ENCODE measurements at regions not wholly inside any gene's neighbourhood (a gene's known extent, or its start where the extent isn't known, plus 50 kb on each side); places are given as distances from the start of the nearest gene placed in this dataset.

DNA sequence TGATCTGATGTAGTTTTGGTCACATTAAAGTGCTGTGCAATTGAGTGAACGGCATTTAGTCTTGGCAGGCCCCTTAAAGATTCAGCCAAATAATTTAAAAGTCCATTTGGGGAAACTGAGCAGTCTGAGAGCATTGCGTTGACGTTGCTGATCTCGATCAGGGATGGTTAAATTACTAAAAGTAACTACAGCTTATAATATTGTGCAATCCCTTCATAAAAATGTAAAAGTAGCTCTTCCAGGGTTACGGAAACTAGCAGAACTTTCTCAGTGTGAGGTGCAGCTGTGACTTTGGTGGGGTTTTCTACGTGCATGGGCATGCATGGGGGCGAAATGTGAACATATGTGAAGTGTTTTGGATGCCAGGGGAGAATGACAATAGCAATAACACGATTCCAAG lies 184.5 kb upstream of the RNF32 start:
- DNase-seq (ENCODE audit: low spot score in 2 of 2) = no peak
- Histone ChIP-seq H3K27ac (no peak overlapping the region), H3K36me3 (no peaks in the 10 kb centered on the region), H3K4me3 (no peak overlapping the region), H3K27me3 (peaks cover 5% of the 10 kb centered on the region), H3K9me3 (no peaks in the 10 kb centered on the region), H3K4me1 (no peaks in the 10 kb centered on the region)
- TF ChIP-seq POLR2AphosphoS5 (IDR thresholded peaks at IDR 0.05) = no peak
- TF ChIP-seq POLR2A (IDR thresholded peaks at IDR 0.05) = no peak
- TF ChIP-seq EP300 (IDR thresholded peaks at IDR 0.05) = no peak
- no peak for TF ChIP-seq CTCF (IDR thresholded peaks at IDR 0.05)
- WGBS = 59% methylated on average over 8 of the region's 8 CpGs

DNA sequence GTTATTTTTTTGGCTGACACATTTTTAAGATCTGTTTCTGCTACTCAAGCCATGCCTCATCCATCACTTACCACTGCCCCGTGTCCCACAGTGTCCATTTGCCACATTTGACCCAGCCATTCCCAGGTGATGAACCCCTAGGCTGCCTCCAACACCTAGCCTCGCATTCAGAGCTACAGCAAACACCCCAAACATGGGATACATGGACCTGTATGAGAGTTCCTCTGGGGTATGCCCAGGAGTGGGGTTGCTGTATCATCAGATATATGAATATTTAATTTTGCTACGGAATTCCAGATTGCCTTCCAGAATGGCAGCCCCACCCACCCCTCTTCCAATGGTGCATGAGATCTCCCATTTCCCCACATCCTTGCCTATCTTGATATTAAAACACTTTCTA lies 190.1 kb upstream of the RNF32 start:
- no peak overlapping the region for H3K4me3 ChIP-seq
- WGBS = 73% methylated on average over 3 of the region's 3 CpGs
- H3K4me1 ChIP-seq = no peaks in the 10 kb centered on the region
- no peak overlapping the region for H3K27ac ChIP-seq
- no peak for DNase-seq (ENCODE audit: low spot score in 2 of 2)
- H3K27me3 ChIP-seq = no peaks in the 10 kb centered on the region
- H3K36me3 ChIP-seq = no peaks in the 10 kb centered on the region
- TF ChIP-seq POLR2AphosphoS5 (IDR thresholded peaks at IDR 0.05) (no peak), CTCF (IDR thresholded peaks at IDR 0.05) (no peak), EP300 (IDR thresholded peaks at IDR 0.05) (no peak), POLR2A (IDR thresholded peaks at IDR 0.05) (no peak)
- no peaks in the 10 kb centered on the region for H3K9me3 ChIP-seq

DNA sequence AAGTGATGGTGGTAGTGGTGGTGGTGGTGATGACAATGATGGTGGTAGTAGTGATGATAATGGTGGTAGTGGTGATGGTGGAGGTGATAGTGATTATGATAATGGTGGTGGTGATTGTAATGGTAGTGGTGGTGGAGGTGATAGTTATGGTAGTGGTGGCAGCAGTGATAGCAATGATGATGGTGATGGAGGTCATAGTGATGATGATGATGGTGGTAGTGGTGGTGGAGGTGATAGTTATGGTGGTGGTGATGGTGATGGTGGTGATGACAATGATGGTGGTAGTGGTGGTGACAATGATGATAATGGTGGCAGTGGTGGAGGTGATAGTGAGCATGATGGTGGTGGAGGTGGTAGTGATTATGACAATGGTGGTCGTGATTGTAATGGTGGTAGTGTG lies 191.7 kb upstream of the RNF32 start:
- Histone ChIP-seq H3K4me1 (no peaks in the 10 kb centered on the region), H3K27me3 (no peaks in the 10 kb centered on the region), H3K4me3 (no peak overlapping the region), H3K27ac (no peak overlapping the region), H3K9me3 (no peaks in the 10 kb centered on the region), H3K36me3 (no peaks in the 10 kb centered on the region)
- WGBS = 75% methylated on average over 1 of the region's 1 CpG
- TF ChIP-seq CTCF (IDR thresholded peaks at IDR 0.05) = no peak
- no peak for TF ChIP-seq POLR2A (IDR thresholded peaks at IDR 0.05)
- no peak for TF ChIP-seq EP300 (IDR thresholded peaks at IDR 0.05)
- TF ChIP-seq POLR2AphosphoS5 (IDR thresholded peaks at IDR 0.05) = no peak
- DNase-seq (ENCODE audit: low spot score in 2 of 2) = no peak

- Histone ChIP-seq H3K9me3 (no peaks in the 10 kb centered on the region), H3K27me3 (no peaks in the 10 kb centered on the region), H3K4me3 (no peak overlapping the region), H3K4me1 (no peaks in the 10 kb centered on the region), H3K27ac (no peak overlapping the region), H3K36me3 (no peaks in the 10 kb centered on the region)
- no peak for TF ChIP-seq POLR2A (IDR thresholded peaks at IDR 0.05)
- no peak for TF ChIP-seq CTCF (IDR thresholded peaks at IDR 0.05)
- TF ChIP-seq POLR2AphosphoS5 (IDR thresholded peaks at IDR 0.05) = no peak
- no peak for TF ChIP-seq EP300 (IDR thresholded peaks at IDR 0.05)
- DNase-seq (ENCODE audit: low spot score in 2 of 2) = no peak
Observed at GRCh38 chr7:156446990-156447389, 193.6 kb upstream of the RNF32 start.

DNA sequence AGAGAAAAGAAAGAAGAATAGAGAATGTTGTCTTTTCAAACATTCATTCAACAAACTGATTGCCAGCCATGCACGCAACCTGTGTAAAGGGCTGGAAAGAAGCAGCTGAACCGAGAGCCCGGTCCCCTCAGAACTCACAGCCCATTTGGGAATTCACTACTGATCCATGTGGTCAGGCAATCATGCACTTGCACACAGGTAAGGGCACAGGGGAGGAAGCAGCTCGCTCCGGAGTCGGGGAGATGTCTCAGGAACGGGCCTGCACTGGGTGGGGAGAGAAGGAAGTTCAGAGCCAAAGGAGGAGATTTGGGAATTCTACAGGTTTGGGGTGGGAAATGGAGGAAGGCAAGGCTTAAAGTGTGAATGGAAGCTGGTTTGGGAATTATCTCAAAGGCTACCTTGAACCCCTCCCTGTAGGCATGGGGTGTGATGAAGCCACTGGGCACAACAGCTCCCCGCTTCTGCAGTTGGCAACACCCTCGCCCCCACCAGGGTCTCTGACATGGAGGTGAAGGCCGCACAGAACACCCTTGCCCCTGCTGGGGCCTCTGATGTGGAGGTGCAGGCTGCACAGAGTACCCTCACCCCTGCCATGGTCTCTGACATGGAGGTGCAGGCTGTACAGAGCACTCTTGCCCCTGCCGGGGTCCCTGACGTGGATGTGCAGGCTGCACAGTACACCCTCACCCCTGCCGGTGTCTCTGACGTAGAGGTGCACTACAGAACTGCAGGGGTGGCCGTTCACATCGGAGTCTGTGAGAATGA lies 194.4 kb upstream of the RNF32 start:
- H3K27me3 ChIP-seq = no peaks in the 10 kb centered on the region
- no peak overlapping the region for H3K27ac ChIP-seq
- no peak for DNase-seq (ENCODE audit: low spot score in 2 of 2)
- no peaks in the 10 kb centered on the region for H3K36me3 ChIP-seq
- H3K4me1 ChIP-seq = no peaks in the 10 kb centered on the region
- no peaks in the 10 kb centered on the region for H3K9me3 ChIP-seq
- TF ChIP-seq POLR2AphosphoS5 (IDR thresholded peaks at IDR 0.05) = no peak
- no peak for TF ChIP-seq EP300 (IDR thresholded peaks at IDR 0.05)
- no peak for TF ChIP-seq CTCF (IDR thresholded peaks at IDR 0.05)
- TF ChIP-seq POLR2A (IDR thresholded peaks at IDR 0.05) = no peak
- 89% methylated on average over 16 of the region's 16 CpGs for WGBS
- no peak overlapping the region for H3K4me3 ChIP-seq

All from suprapubic skin (tissue), 4 donors.